Endodermal cell (in vitro differentiated cells): ENCODE measurements at regions not wholly inside any gene's neighbourhood (a gene's known extent, or its start where the extent isn't known, plus 50 kb on each side); places are given as distances from the start of the nearest gene placed in this dataset.

Experiments used
- DNase-seq: peaks from one replicate; pipeline ENCODE4 v3.0.0-alpha.2; 2017
- H3K27ac ChIP-seq: 2 replicates; pipeline ENCODE4 v1.5.1; 2013; ENCODE audit warnings: mild to moderate bottlenecking, low read depth, low read length, moderate library complexity
- H3K27me3 ChIP-seq: 2 replicates; pipeline ENCODE4 v1.6.1; 2013; ENCODE audit warnings: mild to moderate bottlenecking, low read length, moderate library complexity; ENCODE audit not compliant: insufficient read depth, control insufficient read depth, poor library complexity, severe bottlenecking
- H3K36me3 ChIP-seq: 2 replicates; pipeline ENCODE4 v1.7.0; 2013; ENCODE audit warnings: mild to moderate bottlenecking, low read length, moderate library complexity; ENCODE audit not compliant: control insufficient read depth, insufficient read depth
- H3K4me1 ChIP-seq: one replicate; pipeline ENCODE4 v1.7.0; 2013; ENCODE audit warnings: low read length; ENCODE audit not compliant: control insufficient read depth, insufficient read depth
- H3K4me3 ChIP-seq: 2 replicates; pipeline ENCODE4 v1.5.1; 2013; ENCODE audit warnings: mild to moderate bottlenecking, low read length, moderate library complexity
- H3K9ac ChIP-seq: 2 replicates; pipeline ENCODE4 v1.6.1; 2013; ENCODE audit warnings: mild to moderate bottlenecking, low read length, moderate library complexity; ENCODE audit not compliant: poor library complexity, severe bottlenecking; ENCODE audit errors: extremely low read depth
- H3K9me3 ChIP-seq: 2 replicates; pipeline ENCODE4 v1.6.1; 2013; ENCODE audit warnings: mild to moderate bottlenecking, low read length, moderate library complexity; ENCODE audit not compliant: control insufficient read depth
- H3K27ac Mint-ChIP-seq: 2 replicates; pipeline ENCODE4 v1.8.0; 2020; ENCODE audit warnings: mixed read lengths
- H3K27me3 Mint-ChIP-seq: 2 replicates; pipeline ENCODE4 v1.8.0; 2021; ENCODE audit warnings: mild to moderate bottlenecking, mixed read lengths; ENCODE audit not compliant: insufficient read depth
- H3K36me3 Mint-ChIP-seq: 2 replicates; pipeline ENCODE4 v1.8.0; 2020; ENCODE audit warnings: low read depth, mixed read lengths
- H3K4me1 Mint-ChIP-seq: 2 replicates; pipeline ENCODE4 v1.8.0; 2020; ENCODE audit warnings: mixed read lengths
- H3K4me3 Mint-ChIP-seq: 2 replicates; pipeline ENCODE4 v1.8.0; 2020; ENCODE audit warnings: mild to moderate bottlenecking, moderate library complexity, mixed read lengths
- H3K9me3 Mint-ChIP-seq: 2 replicates; pipeline ENCODE4 v1.8.0; 2020; ENCODE audit warnings: mild to moderate bottlenecking, mixed read lengths
- CTCF ChIP-seq: fragments of 200-600 bp; sonication (generic); conservative IDR thresholded peaks from 2 replicates; pipeline ENCODE4 v1.5.0; 2021; ENCODE audit warnings: antibody characterized with exemption, mild to moderate bottlenecking
- WGBS, 2 experiments: methylation state at CpG; one replicate each; pipeline versions ENCODE4 v1.1.5 to v1.1.7; 2013; ENCODE audit warnings: missing lambda C conversion rate in 2 of 2, mixed read lengths in 1 of 2; ENCODE audit not compliant: insufficient coverage in 1 of 2, insufficient read length in 1 of 2; 5-methylcytosine and 5-hydroxymethylcytosine counted together

- H3K4me1 ChIP-seq, result peaks cover 4% of the 10 kb centered on the region
- no peak overlapping the region for H3K9ac ChIP-seq
- H3K4me3 ChIP-seq, result no peak overlapping the region
- H3K36me3 ChIP-seq, result no peaks in the 10 kb centered on the region
- Mint-ChIP-seq H3K9me3 (no peaks in the 10 kb centered on the region), H3K4me3 (no peak overlapping the region), H3K4me1 (peaks cover 18% of the 10 kb centered on the region), H3K36me3 (no peaks in the 10 kb centered on the region), H3K27ac (no peak overlapping the region), H3K27me3 (no peaks in the 10 kb centered on the region)
- H3K27me3 ChIP-seq, result no peaks in the 10 kb centered on the region
- DNase-seq, result peak; percentile 30
- no peak overlapping the region for H3K27ac ChIP-seq
- WGBS, 2 experiments, result 89 to 100% methylated on average over 2 to 9 of the region's 9 CpGs
- no peaks in the 10 kb centered on the region for H3K9me3 ChIP-seq
- TF ChIP-seq CTCF, result no peak
Measured at GRCh38 chr2:129777762-129778583, 201.5 kb upstream of the RAB6C start.

- peaks cover 18% of the 10 kb centered on the region for H3K4me1 Mint-ChIP-seq
Measured at GRCh38 chr2:129778584-129778877, 200.9 kb upstream of the RAB6C start.

GRCh38 chr2:129779783-129780182 lies 199.7 kb upstream of the RAB6C start:
- Histone ChIP-seq H3K27me3 (no peaks in the 10 kb centered on the region), H3K36me3 (no peaks in the 10 kb centered on the region), H3K4me3 (no peak overlapping the region), H3K9me3 (no peaks in the 10 kb centered on the region), H3K27ac (no peak overlapping the region), H3K9ac (no peak overlapping the region), H3K4me1 (peaks cover 4% of the 10 kb centered on the region)
- Mint-ChIP-seq H3K4me1 (peaks cover 18% of the 10 kb centered on the region), H3K36me3 (no peaks in the 10 kb centered on the region), H3K9me3 (no peaks in the 10 kb centered on the region), H3K27ac (no peak overlapping the region), H3K4me3 (no peak overlapping the region), H3K27me3 (no peaks in the 10 kb centered on the region)
- no peak for TF ChIP-seq CTCF
- DNase-seq, result peak; percentile 28
- WGBS, 2 experiments, result 97% methylated on average over 6 of the region's 6 CpGs

More at GRCh38 chr2:129778584-129778877, 200.9 kb upstream of the RAB6C start:
- H3K27ac ChIP-seq, result no peak overlapping the region
- no peaks in the 10 kb centered on the region for H3K9me3 Mint-ChIP-seq
- H3K36me3 ChIP-seq, result no peaks in the 10 kb centered on the region
- no peak overlapping the region for H3K9ac ChIP-seq
- no peaks in the 10 kb centered on the region for H3K27me3 Mint-ChIP-seq
- 74 to 86% methylated on average over 5 to 8 of the region's 8 CpGs for WGBS, 2 experiments
- H3K4me3 ChIP-seq, result no peak overlapping the region
- peak; percentile 28 for DNase-seq
- no peaks in the 10 kb centered on the region for H3K36me3 Mint-ChIP-seq
- no peak for TF ChIP-seq CTCF
- no peaks in the 10 kb centered on the region for H3K27me3 ChIP-seq
- no peak overlapping the region for H3K4me3 Mint-ChIP-seq
- no peak overlapping the region for H3K27ac Mint-ChIP-seq
- no peaks in the 10 kb centered on the region for H3K9me3 ChIP-seq
- H3K4me1 ChIP-seq, result peaks cover 4% of the 10 kb centered on the region
